ENCODE measurements at regions not wholly inside any gene's neighbourhood (a gene's known extent, or its start where the extent isn't known, plus 50 kb on each side); places are given as distances from the start of the nearest gene placed in this dataset.

DNA sequence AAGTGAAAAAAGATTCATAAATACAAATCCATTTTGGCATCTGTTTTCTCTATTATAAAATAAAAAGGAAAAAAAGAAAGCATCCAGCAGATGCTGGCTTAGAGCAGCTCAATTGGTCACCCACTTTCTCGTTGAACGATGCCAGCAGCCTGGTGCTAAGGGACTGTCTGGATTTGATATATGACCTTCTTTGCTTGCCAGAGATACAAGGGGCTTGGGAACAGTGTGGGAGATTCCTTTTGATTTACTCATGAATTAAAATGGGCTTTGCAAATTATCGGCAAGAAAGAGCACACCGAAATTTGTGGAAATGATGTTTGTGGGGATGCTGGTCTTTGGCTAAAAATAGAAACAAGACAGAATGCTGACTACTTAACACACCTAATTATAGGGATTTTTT is 210.3 kb upstream of the STT3B start:
- no peak for TF ChIP-seq CTCF (conservative IDR thresholded peaks at IDR 0.05)
- no peak for TF ChIP-seq EZH2 (IDR thresholded peaks at IDR 0.05; ENCODE audit: low read depth)
